Karpas-422 (cell line): ENCODE measurements at regions not wholly inside any gene's neighbourhood (a gene's known extent, or its start where the extent isn't known, plus 50 kb on each side); places are given as distances from the start of the nearest gene placed in this dataset.

ENCODE experiments used
- DNase-seq: peaks from one replicate; pipeline ENCODE4 v3.0.0-alpha.2; 2015
- H2AFZ ChIP-seq: fragments of 200-600 bp; sonication (generic); 2 replicates; pipeline ENCODE4 v1.6.1; 2014; ENCODE audit warnings: antibody characterized with exemption, low read length, mixed read lengths
- H3K27ac ChIP-seq: fragments of 200-600 bp; sonication (generic); 2 replicates; pipeline ENCODE4 v1.5.1; 2014; ENCODE audit warnings: mild to moderate bottlenecking, low read length, moderate library complexity
- H3K27me3 ChIP-seq: fragments of 200-600 bp; sonication (generic); 2 replicates; pipeline ENCODE4 v1.6.1; 2014; ENCODE audit warnings: low read length, mixed read lengths
- H3K36me3 ChIP-seq: fragments of 200-600 bp; sonication (generic); 2 replicates; pipeline ENCODE4 v1.6.1; 2014; ENCODE audit warnings: low read length, mixed read lengths; ENCODE audit not compliant: insufficient read depth
- H3K4me1 ChIP-seq: fragments of 200-600 bp; sonication (generic); 2 replicates; pipeline ENCODE4 v1.6.1; 2014; ENCODE audit warnings: mild to moderate bottlenecking, low read length, mixed read lengths
- H3K4me2 ChIP-seq: fragments of 200-600 bp; sonication (generic); 2 replicates; pipeline ENCODE4 v1.6.1; 2014; ENCODE audit warnings: low read length, low read depth, mild to moderate bottlenecking; ENCODE audit not compliant: poor library complexity, severe bottlenecking
- H3K4me3 ChIP-seq: fragments of 200-600 bp; sonication (generic); 2 replicates; pipeline ENCODE4 v1.5.1; 2014; ENCODE audit warnings: mild to moderate bottlenecking, antibody characterized with exemption, low read length, mixed read lengths
- H3K79me2 ChIP-seq: fragments of 200-600 bp; sonication (generic); 2 replicates; pipeline ENCODE4 v1.6.1; 2014; ENCODE audit warnings: mild to moderate bottlenecking, low read length, mixed read lengths
- H3K9ac ChIP-seq: fragments of 200-600 bp; sonication (generic); 2 replicates; pipeline ENCODE4 v1.6.0; 2014; ENCODE audit warnings: low read length
- H3K9me2 ChIP-seq: fragments of 200-600 bp; sonication (generic), shearing (Covaris generic); replicated peaks from 2 replicates; pipeline ENCODE4 v1.6.0; 2014; ENCODE audit warnings: mild to moderate bottlenecking, low read length, moderate library complexity; ENCODE audit not compliant: insufficient read depth
- H3K9me3 ChIP-seq: fragments of 300-700, 200-600 bp; sonication (generic); 2 replicates; pipeline ENCODE4 v1.6.1; 2014; ENCODE audit warnings: low read length, mixed read lengths
- H4K20me1 ChIP-seq: fragments of 200-600 bp; sonication (generic); 2 replicates; pipeline ENCODE4 v1.6.1; 2014; ENCODE audit warnings: mild to moderate bottlenecking, antibody characterized with exemption, low read length, low read depth; ENCODE audit not compliant: insufficient read depth

DNA sequence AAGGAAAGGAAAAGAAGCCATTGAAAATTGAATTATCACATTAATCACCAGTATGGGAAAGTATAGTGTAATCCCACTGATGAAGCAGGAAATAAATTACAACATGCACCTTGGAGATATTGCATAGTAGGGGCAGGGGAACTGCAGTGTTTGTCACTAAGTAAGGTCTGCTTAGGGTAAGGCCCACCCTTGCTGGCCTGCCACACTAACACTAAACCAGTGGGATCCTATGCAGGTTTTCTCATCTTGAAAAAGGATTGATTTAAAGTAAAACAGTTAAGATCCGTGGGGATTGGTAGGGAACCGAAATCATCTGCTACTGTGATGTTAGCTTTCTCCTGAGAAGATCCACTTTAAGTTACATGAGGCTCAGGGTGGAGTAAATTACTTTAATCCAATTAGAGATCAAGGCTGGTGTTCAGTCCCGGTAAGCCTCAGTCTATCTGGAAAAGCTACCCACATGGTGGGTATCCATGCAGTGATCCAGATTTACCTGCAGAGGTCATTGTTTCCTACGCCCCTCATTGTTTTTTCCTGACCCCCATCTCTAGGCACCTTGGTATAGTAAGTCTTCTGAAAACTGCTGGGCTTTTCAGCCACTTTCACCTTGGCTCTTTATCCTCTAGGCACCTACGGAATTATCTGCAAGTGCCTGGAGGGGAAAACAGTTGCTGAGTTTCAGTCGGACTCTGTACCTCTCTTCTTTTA is 1014.9 kb upstream of the ATXN8OS start:
- Histone ChIP-seq H3K36me3 (no peaks in the 10 kb centered on the region), H3K79me2 (no peaks in the 10 kb centered on the region), H3K4me1 (no peaks in the 10 kb centered on the region), H2AFZ (peak overlapping the region; percentile 68), H4K20me1 (no peaks in the 10 kb centered on the region), H3K4me2 (no peak overlapping the region), H3K9me3 (no peaks in the 10 kb centered on the region), H3K9me2 (no peaks in the 10 kb centered on the region), H3K4me3 (no peak overlapping the region), H3K27ac (no peak overlapping the region), H3K9ac (no peak overlapping the region), H3K27me3 (no peaks in the 10 kb centered on the region)
- DNase-seq, result no peak

DNA sequence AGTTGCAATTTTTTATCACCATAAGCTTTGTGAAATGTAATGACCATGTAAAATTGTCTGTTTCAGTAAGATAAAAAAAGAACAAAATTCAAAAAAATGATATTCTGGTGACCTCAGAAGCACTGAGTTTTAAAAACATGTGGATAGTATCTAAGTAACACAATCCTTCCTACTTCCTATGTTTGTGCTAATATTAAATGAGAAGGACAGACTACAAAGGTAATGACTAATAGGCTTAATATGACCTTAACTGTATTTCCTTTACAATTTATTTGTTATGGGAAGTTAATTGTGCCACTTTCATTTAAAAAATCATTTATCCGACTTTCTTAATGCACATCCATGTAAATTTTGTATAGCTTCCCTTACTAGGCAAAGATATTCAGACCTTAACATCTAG is 1030.4 kb upstream of the ATXN8OS start:
- Histone ChIP-seq H3K9ac (no peak overlapping the region), H3K36me3 (no peaks in the 10 kb centered on the region), H3K79me2 (no peaks in the 10 kb centered on the region), H4K20me1 (no peaks in the 10 kb centered on the region), H2AFZ (peak overlapping the region; percentile 73; the same call in 1 of the 2 replicates), H3K9me2 (no peaks in the 10 kb centered on the region), H3K4me1 (no peaks in the 10 kb centered on the region), H3K4me3 (no peak overlapping the region; the same call in 1 of the 2 replicates), H3K9me3 (0 out of 2 replicates have a peak, but pooled peaks cover 2% of the 10 kb centered on the region), H3K27ac (no peak overlapping the region), H3K4me2 (no peak overlapping the region), H3K27me3 (no peaks in the 10 kb centered on the region)
- no peak for DNase-seq

DNA sequence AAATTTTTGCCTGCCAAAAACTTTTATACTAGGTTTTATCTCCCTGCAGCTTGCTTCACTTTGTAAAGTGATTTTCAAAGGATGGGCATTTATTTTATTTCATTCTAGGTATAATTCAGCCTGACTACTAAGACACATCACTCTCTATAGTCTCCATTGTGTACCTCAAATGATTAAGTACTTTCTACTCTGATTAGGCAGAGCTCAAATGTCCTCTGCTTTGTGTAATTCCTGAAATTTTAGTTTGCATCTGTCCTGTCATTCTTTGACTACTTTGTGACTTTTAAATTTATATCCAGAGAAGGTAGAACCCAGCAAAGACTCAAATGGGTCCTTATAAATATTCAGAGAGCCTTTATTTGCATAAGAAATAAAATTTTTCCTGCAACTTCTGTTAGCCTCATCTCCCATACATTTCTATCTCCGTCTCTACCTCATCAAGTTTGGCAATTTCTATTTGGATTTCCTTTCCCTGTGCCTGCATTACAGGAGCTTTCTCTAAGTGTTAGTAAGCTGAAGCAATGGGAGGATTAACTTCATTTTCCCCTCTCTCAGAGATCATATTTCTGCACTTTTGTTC is 1038.0 kb upstream of the ATXN8OS start:
- H3K9me3 ChIP-seq, result no peaks in the 10 kb centered on the region
- H3K9ac ChIP-seq, result no peak overlapping the region
- H3K4me2 ChIP-seq, result no peak overlapping the region
- no peak overlapping the region for H3K4me3 ChIP-seq
- no peaks in the 10 kb centered on the region for H3K79me2 ChIP-seq
- H2AFZ ChIP-seq, result peak overlapping the region; percentile 32; the same call in 1 of the 2 replicates
- H3K36me3 ChIP-seq, result no peaks in the 10 kb centered on the region
- no peaks in the 10 kb centered on the region for H3K9me2 ChIP-seq
- no peaks in the 10 kb centered on the region for H4K20me1 ChIP-seq
- no peaks in the 10 kb centered on the region for H3K4me1 ChIP-seq
- no peaks in the 10 kb centered on the region for H3K27me3 ChIP-seq
- DNase-seq, result no peak
- no peak overlapping the region for H3K27ac ChIP-seq

DNA sequence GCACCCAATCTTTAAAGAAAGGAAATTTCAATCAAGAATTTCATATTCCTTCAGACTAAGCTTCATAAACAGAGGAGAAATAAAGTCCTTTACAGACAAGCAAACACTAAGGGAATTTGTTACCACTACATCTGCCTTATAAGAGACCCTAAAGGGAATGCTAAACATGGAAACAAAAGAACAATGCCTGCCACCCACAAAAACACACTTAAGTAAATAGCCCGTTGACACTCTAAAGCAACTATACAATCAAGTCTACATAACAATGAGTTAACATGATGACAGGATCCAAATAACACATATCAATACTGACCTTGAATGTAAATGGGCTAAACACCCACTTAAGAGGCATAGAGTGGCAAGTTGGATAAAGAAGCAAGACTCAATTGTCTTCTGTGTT is 1056.9 kb upstream of the ATXN8OS start:
- no peak overlapping the region for H2AFZ ChIP-seq
- DNase-seq, result no peak
- no peak overlapping the region for H3K4me2 ChIP-seq
- no peaks in the 10 kb centered on the region for H4K20me1 ChIP-seq
- H3K27ac ChIP-seq, result no peak overlapping the region
- H3K9ac ChIP-seq, result no peak overlapping the region
- no peaks in the 10 kb centered on the region for H3K79me2 ChIP-seq
- no peaks in the 10 kb centered on the region for H3K4me1 ChIP-seq
- no peaks in the 10 kb centered on the region for H3K9me2 ChIP-seq
- H3K36me3 ChIP-seq, result no peaks in the 10 kb centered on the region
- H3K9me3 ChIP-seq, result peaks cover 12% of the 10 kb centered on the region
- no peaks in the 10 kb centered on the region for H3K27me3 ChIP-seq
- H3K4me3 ChIP-seq, result no peak overlapping the region

DNA sequence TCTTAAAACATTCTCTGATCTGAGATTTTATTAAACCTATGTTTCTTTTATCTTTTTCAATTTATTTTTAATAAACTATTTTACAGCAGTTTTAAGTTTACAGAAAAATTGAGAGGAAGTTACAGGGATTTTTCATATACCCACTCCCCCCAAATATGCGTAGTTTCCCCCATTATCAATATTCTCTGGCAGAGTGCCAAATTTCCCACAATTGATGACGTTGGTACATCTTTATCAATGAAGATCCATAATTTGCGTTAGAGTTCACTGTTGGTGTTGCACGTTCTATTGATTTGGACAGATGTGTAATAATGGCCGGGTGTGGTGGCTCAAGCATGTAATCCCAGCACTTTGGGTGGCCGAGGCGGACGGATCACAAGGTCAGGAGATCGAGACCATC is 1063.0 kb upstream of the ATXN8OS start:
- H3K27ac ChIP-seq, result no peak overlapping the region
- H3K9ac ChIP-seq, result no peak overlapping the region
- no peaks in the 10 kb centered on the region for H3K79me2 ChIP-seq
- H3K4me1 ChIP-seq, result no peaks in the 10 kb centered on the region
- no peak for DNase-seq
- no peaks in the 10 kb centered on the region for H3K9me2 ChIP-seq
- H3K4me3 ChIP-seq, result no peak overlapping the region
- H3K36me3 ChIP-seq, result no peaks in the 10 kb centered on the region
- H3K4me2 ChIP-seq, result no peak overlapping the region
- H2AFZ ChIP-seq, result no peak overlapping the region
- no peaks in the 10 kb centered on the region for H3K9me3 ChIP-seq
- no peaks in the 10 kb centered on the region for H4K20me1 ChIP-seq
- no peaks in the 10 kb centered on the region for H3K27me3 ChIP-seq

DNA sequence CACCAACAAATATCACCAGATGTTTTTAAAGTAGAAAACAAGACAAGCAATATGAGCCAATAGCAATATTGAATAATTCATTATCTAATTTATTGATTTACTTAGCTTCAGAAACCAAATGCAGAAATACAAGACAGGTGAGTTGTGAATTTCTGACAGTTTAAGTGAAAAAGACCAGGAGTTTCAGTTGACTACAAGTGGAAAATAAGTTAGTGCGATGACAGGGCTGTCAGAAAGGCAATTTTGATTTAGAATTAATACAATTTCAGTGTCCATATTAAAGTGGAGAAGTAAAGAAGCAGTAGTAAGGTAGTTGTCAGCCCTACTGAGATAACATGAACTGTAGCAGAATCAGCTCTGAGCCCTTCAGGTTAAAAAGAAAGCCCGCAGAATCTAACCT is 1066.7 kb upstream of the ATXN8OS start:
- no peak overlapping the region for H3K4me2 ChIP-seq
- no peaks in the 10 kb centered on the region for H3K36me3 ChIP-seq
- no peak for DNase-seq
- H3K4me1 ChIP-seq, result no peaks in the 10 kb centered on the region
- no peak overlapping the region for H3K4me3 ChIP-seq
- H3K9ac ChIP-seq, result no peak overlapping the region
- H3K9me2 ChIP-seq, result no peaks in the 10 kb centered on the region
- H3K9me3 ChIP-seq, result peaks cover 4% of the 10 kb centered on the region; the same call in 1 of the 2 replicates
- H3K27ac ChIP-seq, result no peak overlapping the region
- no peaks in the 10 kb centered on the region for H4K20me1 ChIP-seq
- peak overlapping the region; percentile 66; the same call in 1 of the 2 replicates for H2AFZ ChIP-seq
- H3K27me3 ChIP-seq, result no peaks in the 10 kb centered on the region
- H3K79me2 ChIP-seq, result no peaks in the 10 kb centered on the region

DNA sequence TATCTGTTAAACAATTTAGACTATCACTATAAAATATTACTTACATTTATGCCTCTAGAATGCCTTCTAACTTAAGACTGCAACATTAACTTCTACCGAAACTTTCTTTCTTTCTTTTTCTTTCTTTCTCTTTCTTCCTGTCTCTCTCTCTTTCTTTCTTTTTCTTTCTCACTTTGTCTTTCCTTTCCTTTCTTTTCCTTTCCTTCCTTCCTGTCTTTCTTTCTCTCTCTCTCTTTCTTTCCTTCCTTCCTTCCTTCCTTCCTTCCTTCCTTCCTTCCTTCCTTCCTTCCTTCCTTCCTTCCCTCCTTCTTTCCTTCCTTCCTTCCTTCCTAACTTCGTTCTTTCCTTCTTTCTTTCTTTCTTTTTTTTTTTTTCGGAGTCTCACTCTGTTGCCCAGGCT is 1071.9 kb upstream of the ATXN8OS start:
- Histone ChIP-seq H3K27ac (no peak overlapping the region), H3K9me2 (no peaks in the 10 kb centered on the region), H3K27me3 (no peaks in the 10 kb centered on the region), H3K9ac (no peak overlapping the region), H2AFZ (no peak overlapping the region), H3K36me3 (no peaks in the 10 kb centered on the region), H3K4me3 (no peak overlapping the region), H4K20me1 (no peaks in the 10 kb centered on the region), H3K4me2 (no peak overlapping the region), H3K9me3 (peaks cover 4% of the 10 kb centered on the region; the same call in 1 of the 2 replicates), H3K4me1 (no peaks in the 10 kb centered on the region), H3K79me2 (no peaks in the 10 kb centered on the region)
- DNase-seq, result no peak

DNA sequence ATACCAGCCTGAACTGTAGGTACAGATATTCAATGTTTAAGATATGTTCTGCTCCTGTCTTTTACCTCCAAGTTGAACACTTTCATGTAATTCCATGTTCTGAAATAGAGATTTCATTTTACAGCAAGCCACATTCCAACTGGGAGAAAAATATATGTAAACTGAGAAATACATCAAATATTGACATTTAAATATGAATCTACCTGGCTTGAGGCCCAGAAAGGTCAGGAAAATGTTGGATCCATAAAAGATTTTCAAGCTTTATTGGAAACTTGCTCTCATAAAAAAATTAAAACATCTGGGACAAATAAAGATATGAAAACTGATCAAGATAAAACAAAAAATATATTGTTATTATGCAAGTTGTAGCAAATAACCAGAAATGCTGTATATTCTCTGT is 1078.7 kb upstream of the ATXN8OS start:
- no peaks in the 10 kb centered on the region for H3K36me3 ChIP-seq
- no peaks in the 10 kb centered on the region for H4K20me1 ChIP-seq
- H3K9me3 ChIP-seq, result no peaks in the 10 kb centered on the region
- no peaks in the 10 kb centered on the region for H3K79me2 ChIP-seq
- H2AFZ ChIP-seq, result peak overlapping the region; percentile 52; the same call in 1 of the 2 replicates
- no peak overlapping the region for H3K27ac ChIP-seq
- no peak overlapping the region for H3K4me3 ChIP-seq
- no peak overlapping the region for H3K4me2 ChIP-seq
- no peaks in the 10 kb centered on the region for H3K27me3 ChIP-seq
- DNase-seq, result no peak
- no peak overlapping the region for H3K9ac ChIP-seq
- H3K9me2 ChIP-seq, result no peaks in the 10 kb centered on the region
- no peaks in the 10 kb centered on the region for H3K4me1 ChIP-seq
